ENCODE measurements at regions not wholly inside any gene's neighbourhood (a gene's known extent, or its start where the extent isn't known, plus 50 kb on each side); places are given as distances from the start of the nearest gene placed in this dataset.

GRCh38 chr4:116923389-116923788 is 162.0 kb downstream of the TRAM1L1 start:
- BruUV-seq (replicated peaks): no TSS peak
- H3K4me1 Mint-ChIP-seq (ENCODE audit: low read depth, unreplicated experiment): no peaks in the 10 kb centered on the region
- no peak overlapping the region for H3K27ac Mint-ChIP-seq (ENCODE audit: unreplicated experiment)
- CTCF ChIA-PET: no interaction called here
- intact Hi-C loops (cut with micrococcal nuclease; ENCODE audit: unreplicated experiment): no loop called here
- no peak for DNase-seq
- H3K9me3 Mint-ChIP-seq (ENCODE audit: low read depth, unreplicated experiment): no peaks in the 10 kb centered on the region
- H3K27me3 Mint-ChIP-seq (ENCODE audit: unreplicated experiment): no peaks in the 10 kb centered on the region
- no peak for TF ChIP-seq CTCF (IDR thresholded peaks at IDR 0.05; ENCODE audit: unreplicated experiment)
- H3K36me3 Mint-ChIP-seq (ENCODE audit: insufficient read depth, unreplicated experiment): no peaks in the 10 kb centered on the region
- H3K4me3 Mint-ChIP-seq (ENCODE audit: low read depth, unreplicated experiment): no peak overlapping the region

- no peaks in the 10 kb centered on the region for H3K9me3 Mint-ChIP-seq (ENCODE audit: low read depth, unreplicated experiment)
- no peak for TF ChIP-seq CTCF (IDR thresholded peaks at IDR 0.05; ENCODE audit: unreplicated experiment)
- H3K27me3 Mint-ChIP-seq (ENCODE audit: unreplicated experiment): no peaks in the 10 kb centered on the region
- no peak overlapping the region for H3K27ac Mint-ChIP-seq (ENCODE audit: unreplicated experiment)
- no peaks in the 10 kb centered on the region for H3K36me3 Mint-ChIP-seq (ENCODE audit: insufficient read depth, unreplicated experiment)
- DNase-seq: no peak
- CTCF ChIA-PET: no interaction called here
- BruUV-seq (replicated peaks): no TSS peak
- H3K4me1 Mint-ChIP-seq (ENCODE audit: low read depth, unreplicated experiment): no peaks in the 10 kb centered on the region
- intact Hi-C loops (cut with micrococcal nuclease; ENCODE audit: unreplicated experiment): no loop called here
- no peak overlapping the region for H3K4me3 Mint-ChIP-seq (ENCODE audit: low read depth, unreplicated experiment)
Measured at GRCh38 chr4:116913451-116913850, 171.9 kb downstream of the TRAM1L1 start.

GRCh38 chr4:116906758-116907157 is 178.6 kb downstream of the TRAM1L1 start:
- no peaks in the 10 kb centered on the region for H3K4me1 Mint-ChIP-seq (ENCODE audit: low read depth, unreplicated experiment)
- BruUV-seq (replicated peaks): no TSS peak
- CTCF ChIA-PET: no interaction called here

GRCh38 chr4:116899561-116899960 is 185.8 kb downstream of the TRAM1L1 start:
- H3K4me3 Mint-ChIP-seq (ENCODE audit: low read depth, unreplicated experiment): no peak overlapping the region
- no peaks in the 10 kb centered on the region for H3K36me3 Mint-ChIP-seq (ENCODE audit: insufficient read depth, unreplicated experiment)
- H3K9me3 Mint-ChIP-seq (ENCODE audit: low read depth, unreplicated experiment): no peaks in the 10 kb centered on the region
- DNase-seq: no peak
- BruUV-seq (replicated peaks): no TSS peak
- no peak overlapping the region for H3K27ac Mint-ChIP-seq (ENCODE audit: unreplicated experiment)
- no peaks in the 10 kb centered on the region for H3K27me3 Mint-ChIP-seq (ENCODE audit: unreplicated experiment)
- CTCF ChIA-PET: no interaction called here
- H3K4me1 Mint-ChIP-seq (ENCODE audit: low read depth, unreplicated experiment): no peaks in the 10 kb centered on the region
- intact Hi-C loops (cut with micrococcal nuclease; ENCODE audit: unreplicated experiment): no loop called here
- TF ChIP-seq CTCF (IDR thresholded peaks at IDR 0.05; ENCODE audit: unreplicated experiment): no peak

More at GRCh38 chr4:116906758-116907157, 178.6 kb downstream of the TRAM1L1 start:
- no peak for TF ChIP-seq CTCF (IDR thresholded peaks at IDR 0.05; ENCODE audit: unreplicated experiment)
- Mint-ChIP-seq H3K4me3 (ENCODE audit: low read depth, unreplicated experiment) (no peak overlapping the region), H3K27me3 (ENCODE audit: unreplicated experiment) (no peaks in the 10 kb centered on the region), H3K9me3 (ENCODE audit: low read depth, unreplicated experiment) (no peaks in the 10 kb centered on the region), H3K36me3 (ENCODE audit: insufficient read depth, unreplicated experiment) (no peaks in the 10 kb centered on the region), H3K27ac (ENCODE audit: unreplicated experiment) (no peak overlapping the region)
- DNase-seq: no peak
- intact Hi-C loops (cut with micrococcal nuclease; ENCODE audit: unreplicated experiment): no loop called here

- intact Hi-C loops (cut with micrococcal nuclease; ENCODE audit: unreplicated experiment): no loop called here
- Mint-ChIP-seq H3K27me3 (ENCODE audit: unreplicated experiment) (no peaks in the 10 kb centered on the region), H3K4me3 (ENCODE audit: low read depth, unreplicated experiment) (no peak overlapping the region), H3K36me3 (ENCODE audit: insufficient read depth, unreplicated experiment) (no peaks in the 10 kb centered on the region), H3K9me3 (ENCODE audit: low read depth, unreplicated experiment) (no peaks in the 10 kb centered on the region), H3K27ac (ENCODE audit: unreplicated experiment) (no peak overlapping the region), H3K4me1 (ENCODE audit: low read depth, unreplicated experiment) (no peaks in the 10 kb centered on the region)
- TF ChIP-seq CTCF (IDR thresholded peaks at IDR 0.05; ENCODE audit: unreplicated experiment): no peak
- CTCF ChIA-PET: no interaction called here
- DNase-seq: no peak
- no TSS peak for BruUV-seq (replicated peaks)
Measured at GRCh38 chr4:116885579-116885978, 199.8 kb downstream of the TRAM1L1 start.
